Tibial nerve (tissue), 4 donors: ENCODE measurements at regions not wholly inside any gene's neighbourhood (a gene's known extent, or its start where the extent isn't known, plus 50 kb on each side); places are given as distances from the start of the nearest gene placed in this dataset.

Experiments used
- DNase-seq, 2 donors: peaks; one replicate each; pipeline ENCODE4 v3.0.0-alpha.2; 2019; ENCODE audit warnings: low spot score in 2 of 2
- H3K27ac ChIP-seq, 4 donors: fragments of 200-600 bp; sonication (generic) in 3 of 4; one replicate each; pipeline ENCODE4 v1.5.1; 2017 to 2019; ENCODE audit warnings: mild to moderate bottlenecking in 1 of 4
- H3K27me3 ChIP-seq, 2 donors: fragments of 200-600 bp; sonication (generic) in 1 of 2; one replicate each; pipeline versions ENCODE4 v1.5.1 to v1.6.0; 2017 to 2019
- H3K36me3 ChIP-seq, 3 donors: fragments of 200-600 bp; sonication (generic); one replicate each; pipeline ENCODE4 v1.5.1; 2018 to 2019
- H3K4me1 ChIP-seq, 4 donors: fragments of 200-600 bp; sonication (generic) in 3 of 4; one replicate each; pipeline ENCODE4 v1.5.1; 2017 to 2019
- H3K4me3 ChIP-seq, 4 donors: fragments of 200-600 bp; sonication (generic) in 3 of 4; one replicate each; pipeline ENCODE4 v1.5.1; 2017 to 2019; ENCODE audit warnings: mild to moderate bottlenecking in 1 of 4, moderate library complexity in 1 of 4
- H3K9me3 ChIP-seq, 4 donors: fragments of 200-600 bp; sonication (generic) in 3 of 4; one replicate each; pipeline ENCODE4 v1.5.1; 2017 to 2019
- CTCF ChIP-seq, 5 experiments: fragments of 200-600 bp in 3 of 5; fragments of 450-650 bp in 2 of 5; sonication (generic) in 3 of 5; IDR thresholded peaks; one replicate each; pipeline ENCODE4 v1.5.1; 2016 to 2019; ENCODE audit warnings: antibody characterized with exemption in 5 of 5, mild to moderate bottlenecking in 3 of 5, moderate library complexity in 2 of 5
- EP300 ChIP-seq, 2 donors: sonication (generic); formaldehyde crosslinking; IDR thresholded peaks; one replicate each; pipeline ENCODE4 v1.6.1; 2017; ENCODE audit warnings: antibody characterized with exemption in 2 of 2, mild to moderate bottlenecking in 1 of 2
- POLR2A ChIP-seq, 2 donors: fragments of 450-650 bp; IDR thresholded peaks; one replicate each; pipeline ENCODE4 v1.6.1; 2017; ENCODE audit warnings: antibody characterized with exemption in 2 of 2, mild to moderate bottlenecking in 2 of 2, moderate library complexity in 2 of 2
- WGBS, 2 donors: methylation state at CpG; one replicate each; pipeline ENCODE4 v1.1.5; 2018; 5-methylcytosine and 5-hydroxymethylcytosine counted together

GRCh38 chr22:27670701-27671412 is 130.7 kb downstream of the MN1 start:
- TF ChIP-seq EP300 (IDR thresholded peaks at IDR 0.05) (no peak), CTCF (IDR thresholded peaks at IDR 0.05) (no peak), POLR2A (IDR thresholded peaks at IDR 0.05) (no peak)
- no peak for DNase-seq
- H3K36me3 ChIP-seq, result no peaks in the 10 kb centered on the region
- H3K27ac ChIP-seq, result peak overlapping the region in 3 of 4 donors; percentile 40 to 78 (median 73)
- peaks cover 0 to 38% (median 3%) of the 10 kb centered on the region in 4 donors for H3K4me1 ChIP-seq
- no peak overlapping the region for H3K4me3 ChIP-seq
- no peaks in the 10 kb centered on the region for H3K27me3 ChIP-seq
- peaks cover 0 to 5% (median 0%) of the 10 kb centered on the region in 4 donors for H3K9me3 ChIP-seq
- whole genome bisulfite sequencing, 2 donors, result 21 to 50% methylated on average over 9 to 16 of the region's 16 CpGs

GRCh38 chr22:27671413-27671935 is 130.1 kb downstream of the MN1 start:
- Histone ChIP-seq H3K27ac (peak overlapping the region in 3 of 4 donors; percentile 40 to 78 (median 73)), H3K36me3 (no peaks in the 10 kb centered on the region), H3K4me1 (peaks cover 0 to 38% (median 3%) of the 10 kb centered on the region in 4 donors), H3K4me3 (no peak overlapping the region), H3K27me3 (no peaks in the 10 kb centered on the region), H3K9me3 (peaks cover 0 to 3% (median 0%) of the 10 kb centered on the region in 4 donors)
- 75 to 82% methylated on average over 3 of the region's 3 CpGs for WGBS, 2 donors
- TF ChIP-seq POLR2A (IDR thresholded peaks at IDR 0.05) (no peak), EP300 (IDR thresholded peaks at IDR 0.05) (no peak), CTCF (IDR thresholded peaks at IDR 0.05) (no peak)
- DNase-seq, result no peak

GRCh38 chr22:27672721-27673418 is 128.7 kb downstream of the MN1 start:
- Histone ChIP-seq H3K4me3 (no peak overlapping the region), H3K27me3 (no peaks in the 10 kb centered on the region), H3K9me3 (peaks cover 0 to 6% (median 0%) of the 10 kb centered on the region in 4 donors), H3K4me1 (peaks cover 0 to 29% (median 2%) of the 10 kb centered on the region in 4 donors), H3K27ac (no peak overlapping the region), H3K36me3 (no peaks in the 10 kb centered on the region)
- WGBS, 2 donors, result 90 to 94% methylated on average over 9 of the region's 9 CpGs
- TF ChIP-seq EP300 (IDR thresholded peaks at IDR 0.05), result no peak
- TF ChIP-seq POLR2A (IDR thresholded peaks at IDR 0.05), result no peak
- no peak for TF ChIP-seq CTCF (IDR thresholded peaks at IDR 0.05)
- no peak for DNase-seq

GRCh38 chr22:27673839-27674238 is 127.7 kb downstream of the MN1 start:
- peak overlapping the region in 1 of 4 donors; percentile 2 for H3K27ac ChIP-seq
- 16 to 20% methylated on average over 8 to 15 of the region's 15 CpGs for WGBS, 2 donors

More at GRCh38 chr22:27673839-27674238, 127.7 kb downstream of the MN1 start:
- TF ChIP-seq EP300 (IDR thresholded peaks at IDR 0.05), result no peak
- TF ChIP-seq POLR2A (IDR thresholded peaks at IDR 0.05), result no peak
- no peak for TF ChIP-seq CTCF (IDR thresholded peaks at IDR 0.05)
- H3K36me3 ChIP-seq, result no peaks in the 10 kb centered on the region
- no peak for DNase-seq
- peaks cover 0 to 3% of the 10 kb centered on the region in 2 donors for H3K27me3 ChIP-seq
- no peak overlapping the region for H3K4me3 ChIP-seq
- peaks cover 0 to 29% (median 2%) of the 10 kb centered on the region in 4 donors for H3K4me1 ChIP-seq
- peaks cover 0 to 6% (median 0%) of the 10 kb centered on the region in 4 donors for H3K9me3 ChIP-seq
